PC-3 (cell line): ENCODE measurements at regions not wholly inside any gene's neighbourhood (a gene's known extent, or its start where the extent isn't known, plus 50 kb on each side); places are given as distances from the start of the nearest gene placed in this dataset.

ENCODE experiments used
- ATAC-seq: fragments of 200-7000 bp; cut with Tn5 transposase; 2 replicates; pipeline ENCODE4 v1.9.1; 2020; ENCODE audit warnings: mild to moderate bottlenecking, moderate library complexity
- BruUV-seq: library from RNA; stranded (reverse); fragments of 400-500 nt; replicated peaks from 2 replicates; lab custom pipeline; 2021; lab: Mats Ljungman, UMichigan
- CTCF ChIA-PET: fragments of 300-600 bp; sonication (Branson Sonifier 250); formaldehyde crosslinking; loops from one replicate; lab custom pipeline; 2022; ENCODE audit warnings: antibody characterized with exemption; lab: Charles Lee
- POLR2A ChIA-PET: fragments of 300-600 bp; sonication (Branson Sonifier 250); formaldehyde crosslinking; loops from one replicate; lab custom pipeline; 2022; ENCODE audit warnings: antibody characterized with exemption; ENCODE audit not compliant: unreplicated experiment; lab: Charles Lee
- DNase-seq: peaks from one replicate; pipeline ENCODE4 v3.0.0-alpha.2; 2015
- H2AFZ ChIP-seq: fragments of 300-600 bp; sonication (generic); 2 replicates; pipeline ENCODE4 v1.6.0; 2016; ENCODE audit warnings: antibody characterized with exemption, low read length
- H3F3A ChIP-seq: fragments of 300-600 bp; sonication (generic); one replicate; pipeline ENCODE4 v1.6.0; 2017; ENCODE audit warnings: antibody characterized with exemption, low read length, control low read depth, mild to moderate bottlenecking; ENCODE audit not compliant: unreplicated experiment
- H3K27ac ChIP-seq: fragments of 300-600 bp; sonication (generic); 2 replicates; pipeline ENCODE4 v1.5.1; 2016; ENCODE audit warnings: mild to moderate bottlenecking, low read length
- H3K27me3 ChIP-seq: fragments of 300-600 bp; sonication (generic); 2 replicates; pipeline ENCODE4 v1.6.1; 2016; ENCODE audit warnings: low read length, mixed read lengths
- H3K36me3 ChIP-seq: fragments of 300-600 bp; sonication (generic); 2 replicates; pipeline ENCODE4 v1.6.1; 2016; ENCODE audit warnings: low read depth, mixed run types, low read length, mixed read lengths
- H3K4me1 ChIP-seq: fragments of 300-600 bp; sonication (generic); 2 replicates; pipeline ENCODE4 v1.5.1; 2016; ENCODE audit warnings: low read length; ENCODE audit not compliant: insufficient read depth
- H3K4me2 ChIP-seq: fragments of 300-600 bp; sonication (generic); 2 replicates; pipeline ENCODE4 v1.6.0; 2016; ENCODE audit warnings: low read length
- H3K4me3 ChIP-seq: fragments of 300-600 bp; sonication (generic); 2 replicates; pipeline ENCODE4 v1.5.1; 2016; ENCODE audit warnings: mild to moderate bottlenecking, low read length, mixed read lengths
- H3K79me2 ChIP-seq: fragments of 300-600 bp; sonication (generic); 2 replicates; pipeline ENCODE4 v1.6.1; 2017; ENCODE audit warnings: low read length, mixed read lengths
- H3K9ac ChIP-seq: fragments of 300-600 bp; sonication (generic); 2 replicates; pipeline ENCODE4 v1.6.0; 2016; ENCODE audit warnings: mild to moderate bottlenecking, low read length
- H3K9me2 ChIP-seq: fragments of 300-600 bp; sonication (generic); replicated peaks from 2 replicates; pipeline ENCODE4 v1.6.1; 2016; ENCODE audit warnings: mixed run types, low read length, mixed read lengths
- H3K9me3 ChIP-seq: fragments of 300-600 bp; sonication (generic); 2 replicates; pipeline ENCODE4 v1.6.1; 2016; ENCODE audit warnings: low read length, mixed read lengths
- H4K20me1 ChIP-seq: fragments of 300-600 bp; sonication (generic); 2 replicates; pipeline ENCODE4 v1.6.1; 2016; ENCODE audit warnings: low read length, mixed read lengths
- EZH2 ChIP-seq: fragments of 300-600 bp; sonication (generic); IDR thresholded peaks from one replicate; pipeline ENCODE4 v1.6.1; 2017; ENCODE audit warnings: antibody characterized with exemption, mild to moderate bottlenecking, low read length; ENCODE audit not compliant: unreplicated experiment
- EZH2phosphoT487 ChIP-seq: fragments of 300-600 bp; sonication (generic); IDR thresholded peaks from 2 replicates; pipeline ENCODE4 v1.6.1; 2018; ENCODE audit warnings: mild to moderate bottlenecking, antibody characterized with exemption, low read length, borderline replicate concordance
- intact Hi-C: fragments of 100-400 bp; cut with micrococcal nuclease; formaldehyde crosslinking; loops from 2 replicates; pipeline ENCODE4 v1.9.0; 2023
- TF ChIP-seq, protein P1 (sequence below): fragments of 300-600 bp; sonication (generic); conservative IDR thresholded peaks from 2 replicates; pipeline ENCODE4 v1.5.1; 2017; ENCODE audit warnings: antibody characterized with exemption, low read depth, mild to moderate bottlenecking, low read length

DNA sequence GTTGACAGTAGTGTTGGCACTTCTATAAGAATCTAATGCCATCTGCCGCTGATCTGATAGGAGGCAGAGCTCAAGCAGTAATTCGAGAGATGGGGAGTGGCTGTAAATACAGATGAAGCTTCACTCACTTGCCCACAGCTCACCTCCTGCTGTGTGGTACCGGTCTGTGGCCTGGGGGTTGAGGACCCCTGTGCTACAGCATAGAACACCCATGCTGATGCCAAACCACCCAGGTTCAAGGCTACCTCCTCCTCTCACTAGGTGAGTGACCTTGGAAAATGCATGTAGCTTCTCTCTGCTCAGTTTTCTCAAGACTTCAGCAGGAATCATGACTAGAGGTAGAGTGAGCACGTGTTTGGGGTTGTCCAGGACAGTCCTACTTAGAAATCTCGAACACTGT lies 263.4 kb downstream of the SH3BP4 start:
- Histone ChIP-seq H3K9me2 (no peaks in the 10 kb centered on the region), H4K20me1 (no peaks in the 10 kb centered on the region), H3K4me3 (no peak overlapping the region), H2AFZ (no peak overlapping the region), H3K36me3 (no peaks in the 10 kb centered on the region), H3K79me2 (no peaks in the 10 kb centered on the region), H3K27ac (no peak overlapping the region), H3K4me1 (no peaks in the 10 kb centered on the region), H3K27me3 (no peaks in the 10 kb centered on the region), H3K9me3 (no peaks in the 10 kb centered on the region), H3F3A (no peaks in the 10 kb centered on the region), H3K4me2 (no peak overlapping the region), H3K9ac (no peak overlapping the region)
- CTCF ChIA-PET, result no interaction called here
- DNase-seq (no peak), ATAC-seq (no peak)
- POLR2A ChIA-PET, result no interaction called here
- intact Hi-C loops, result no loop called here
- no peak for TF ChIP-seq EZH2
- no peak for TF ChIP-seq EZH2phosphoT487
- no TSS peak for BruUV-seq

DNA sequence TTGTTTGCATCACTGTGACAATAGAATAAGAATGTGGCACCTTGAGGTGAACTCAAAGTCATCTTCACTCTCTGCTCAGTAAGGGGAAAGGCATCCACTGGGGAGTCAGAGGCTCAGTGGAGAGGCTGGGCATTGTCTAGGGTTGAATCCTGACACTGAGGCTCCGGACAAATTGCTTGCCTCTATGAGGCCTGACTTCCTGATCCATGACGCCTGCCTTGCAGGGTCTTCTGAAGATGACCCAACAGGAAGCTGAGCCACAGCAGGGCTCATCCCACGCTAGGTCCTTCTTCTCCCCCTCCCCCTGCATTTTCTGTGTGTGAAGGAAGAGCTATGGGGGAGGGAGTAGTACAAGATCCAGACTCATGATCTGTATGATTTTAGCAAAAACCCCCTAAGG lies 265.1 kb downstream of the SH3BP4 start:
- TF ChIP-seq EZH2, result no peak
- TF ChIP-seq, protein P1, sequence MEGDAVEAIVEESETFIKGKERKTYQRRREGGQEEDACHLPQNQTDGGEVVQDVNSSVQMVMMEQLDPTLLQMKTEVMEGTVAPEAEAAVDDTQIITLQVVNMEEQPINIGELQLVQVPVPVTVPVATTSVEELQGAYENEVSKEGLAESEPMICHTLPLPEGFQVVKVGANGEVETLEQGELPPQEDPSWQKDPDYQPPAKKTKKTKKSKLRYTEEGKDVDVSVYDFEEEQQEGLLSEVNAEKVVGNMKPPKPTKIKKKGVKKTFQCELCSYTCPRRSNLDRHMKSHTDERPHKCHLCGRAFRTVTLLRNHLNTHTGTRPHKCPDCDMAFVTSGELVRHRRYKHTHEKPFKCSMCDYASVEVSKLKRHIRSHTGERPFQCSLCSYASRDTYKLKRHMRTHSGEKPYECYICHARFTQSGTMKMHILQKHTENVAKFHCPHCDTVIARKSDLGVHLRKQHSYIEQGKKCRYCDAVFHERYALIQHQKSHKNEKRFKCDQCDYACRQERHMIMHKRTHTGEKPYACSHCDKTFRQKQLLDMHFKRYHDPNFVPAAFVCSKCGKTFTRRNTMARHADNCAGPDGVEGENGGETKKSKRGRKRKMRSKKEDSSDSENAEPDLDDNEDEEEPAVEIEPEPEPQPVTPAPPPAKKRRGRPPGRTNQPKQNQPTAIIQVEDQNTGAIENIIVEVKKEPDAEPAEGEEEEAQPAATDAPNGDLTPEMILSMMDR, result no peak
- TF ChIP-seq EZH2phosphoT487, result no peak
- no TSS peak for BruUV-seq
- ATAC-seq, result no peak
- ChIA-PET POLR2A (no interaction called here), CTCF (no interaction called here)
- no peak overlapping the region for H3K27ac ChIP-seq
- intact Hi-C loops, result no loop called here
- no peaks in the 10 kb centered on the region for H3K9me3 ChIP-seq
- no peaks in the 10 kb centered on the region for H3K27me3 ChIP-seq
- no peak overlapping the region for H2AFZ ChIP-seq
- no peaks in the 10 kb centered on the region for H3K79me2 ChIP-seq
- H3K4me2 ChIP-seq, result no peak overlapping the region
- no peaks in the 10 kb centered on the region for H3K36me3 ChIP-seq
- no peak overlapping the region for H3K4me3 ChIP-seq
- H3K9ac ChIP-seq, result no peak overlapping the region
- no peak for DNase-seq
- H4K20me1 ChIP-seq, result no peaks in the 10 kb centered on the region
- H3K4me1 ChIP-seq, result no peaks in the 10 kb centered on the region
- H3F3A ChIP-seq, result no peaks in the 10 kb centered on the region
- no peaks in the 10 kb centered on the region for H3K9me2 ChIP-seq

DNA sequence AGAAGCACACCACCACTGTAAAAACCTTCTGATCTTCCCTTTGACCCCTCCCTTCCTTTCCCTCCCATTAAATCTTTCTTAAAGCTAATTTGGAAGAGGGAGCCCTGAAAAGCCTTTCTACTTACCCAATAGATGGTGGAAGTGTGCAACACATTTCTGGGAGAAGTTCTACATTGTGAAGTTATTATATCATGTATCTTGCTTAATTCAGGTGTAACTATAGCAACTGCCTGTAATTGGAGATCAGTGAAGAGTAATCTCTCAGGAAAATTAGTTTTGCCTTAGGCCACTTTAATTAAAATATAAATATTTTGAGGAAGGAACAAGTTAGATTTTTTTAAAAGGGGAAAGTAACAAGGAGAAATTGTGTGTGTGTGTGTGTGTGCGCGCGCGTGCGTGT lies 266.0 kb downstream of the SH3BP4 start:
- POLR2A ChIA-PET, result no interaction called here
- Histone ChIP-seq H3K79me2 (no peaks in the 10 kb centered on the region), H3K36me3 (no peaks in the 10 kb centered on the region), H3K9me2 (no peaks in the 10 kb centered on the region), H3K4me2 (no peak overlapping the region), H3K27me3 (no peaks in the 10 kb centered on the region), H3F3A (no peaks in the 10 kb centered on the region), H3K4me1 (no peaks in the 10 kb centered on the region), H3K27ac (no peak overlapping the region), H3K4me3 (no peak overlapping the region), H3K9me3 (no peaks in the 10 kb centered on the region), H2AFZ (no peak overlapping the region), H4K20me1 (no peaks in the 10 kb centered on the region), H3K9ac (no peak overlapping the region)
- no peak for DNase-seq
- BruUV-seq, result no TSS peak
- TF ChIP-seq EZH2, result no peak
- TF ChIP-seq, protein P1, result no peak
- no peak for TF ChIP-seq EZH2phosphoT487
- no peak for ATAC-seq
- intact Hi-C loops, result no loop called here
- CTCF ChIA-PET, result no interaction called here
